Testis (tissue), 2 donors: ENCODE measurements at regions not wholly inside any gene's neighbourhood (a gene's known extent, or its start where the extent isn't known, plus 50 kb on each side); places are given as distances from the start of the nearest gene placed in this dataset.
"Not testable (repeated sequence)": the region's sequence is repeated elsewhere in the genome, so short reads cannot be mapped to it uniquely, and the experiment has no call there.

Experiments used
- POLR2A ChIP-seq: fragments of 450-650 bp; IDR thresholded peaks from one replicate; pipeline ENCODE4 v1.6.1; 2017; ENCODE audit warnings: antibody characterized with exemption, mild to moderate bottlenecking, moderate library complexity
- TF ChIP-seq, protein P1 (sequence below), 3 experiments: fragments of 450-650 bp in 2 of 3; fragments of 200-600 bp in 1 of 3; sonication (generic) in 1 of 3; IDR thresholded peaks; one replicate each; pipeline ENCODE4 v1.5.1; 2016 to 2019; ENCODE audit warnings: antibody characterized with exemption in 3 of 3, mild to moderate bottlenecking in 2 of 3, moderate library complexity in 1 of 3

DNA sequence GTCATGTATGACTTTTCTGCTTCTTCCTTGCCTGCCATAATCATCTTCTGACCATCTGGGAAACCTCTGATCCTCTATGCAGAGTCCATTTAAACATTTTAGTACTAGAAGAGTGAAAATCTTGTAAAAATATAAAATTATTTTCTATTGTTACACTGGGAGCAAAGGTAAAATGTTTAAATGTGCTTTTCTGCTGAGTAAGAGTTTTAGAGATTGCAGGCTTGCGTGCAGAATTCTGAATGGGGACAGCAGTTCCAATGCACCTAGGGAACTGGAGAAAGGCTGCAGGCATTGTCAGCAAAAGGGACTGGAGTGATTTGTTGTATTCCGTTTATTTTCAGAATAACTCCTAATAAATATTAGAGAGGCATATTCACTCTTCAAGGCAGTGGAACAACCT is 180.7 kb downstream of the ZNF37A start:
- TF ChIP-seq, protein P1, sequence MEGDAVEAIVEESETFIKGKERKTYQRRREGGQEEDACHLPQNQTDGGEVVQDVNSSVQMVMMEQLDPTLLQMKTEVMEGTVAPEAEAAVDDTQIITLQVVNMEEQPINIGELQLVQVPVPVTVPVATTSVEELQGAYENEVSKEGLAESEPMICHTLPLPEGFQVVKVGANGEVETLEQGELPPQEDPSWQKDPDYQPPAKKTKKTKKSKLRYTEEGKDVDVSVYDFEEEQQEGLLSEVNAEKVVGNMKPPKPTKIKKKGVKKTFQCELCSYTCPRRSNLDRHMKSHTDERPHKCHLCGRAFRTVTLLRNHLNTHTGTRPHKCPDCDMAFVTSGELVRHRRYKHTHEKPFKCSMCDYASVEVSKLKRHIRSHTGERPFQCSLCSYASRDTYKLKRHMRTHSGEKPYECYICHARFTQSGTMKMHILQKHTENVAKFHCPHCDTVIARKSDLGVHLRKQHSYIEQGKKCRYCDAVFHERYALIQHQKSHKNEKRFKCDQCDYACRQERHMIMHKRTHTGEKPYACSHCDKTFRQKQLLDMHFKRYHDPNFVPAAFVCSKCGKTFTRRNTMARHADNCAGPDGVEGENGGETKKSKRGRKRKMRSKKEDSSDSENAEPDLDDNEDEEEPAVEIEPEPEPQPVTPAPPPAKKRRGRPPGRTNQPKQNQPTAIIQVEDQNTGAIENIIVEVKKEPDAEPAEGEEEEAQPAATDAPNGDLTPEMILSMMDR (IDR thresholded peaks at IDR 0.05) = not testable (repeated sequence)
- not testable (repeated sequence) for TF ChIP-seq POLR2A
